Tibial artery (tissue), 4 donors: ENCODE measurements at regions not wholly inside any gene's neighbourhood (a gene's known extent, or its start where the extent isn't known, plus 50 kb on each side); places are given as distances from the start of the nearest gene placed in this dataset.
A peak's percentile ranks its signal among the peaks of the same experiment; 100 is the strongest.

Source experiments
- DNase-seq, 2 donors: peaks; one replicate each; pipeline ENCODE4 v3.0.0-alpha.2; 2019
- H3K27ac ChIP-seq, 2 donors: fragments of 200-600 bp; sonication (generic) in 1 of 2; 1 replicate in 1 of 2; 2 replicates in 1 of 2; pipeline ENCODE4 v1.5.1; 2018 to 2019; ENCODE audit warnings: mild to moderate bottlenecking in 1 of 2
- H3K27me3 ChIP-seq, 2 donors: fragments of 200-600 bp; sonication (generic) in 1 of 2; one replicate each; pipeline versions ENCODE4 v1.5.1 to v1.6.0; 2016 to 2019
- H3K36me3 ChIP-seq, 3 donors: fragments of 200-600 bp; sonication (generic) in 2 of 3; one replicate each; pipeline ENCODE4 v1.5.1; 2016 to 2019; ENCODE audit warnings: mild to moderate bottlenecking in 2 of 3
- H3K4me1 ChIP-seq, 4 donors: fragments of 200-600 bp; sonication (generic) in 2 of 4; 1 replicate in 3 of 4; 2 replicates in 1 of 4; pipeline ENCODE4 v1.5.1; 2016 to 2019
- H3K4me3 ChIP-seq, 2 donors: fragments of 200-600 bp; sonication (generic) in 1 of 2; 1 replicate in 1 of 2; 2 replicates in 1 of 2; pipeline ENCODE4 v1.5.1; 2018 to 2019; ENCODE audit warnings: mild to moderate bottlenecking in 2 of 2
- H3K9me3 ChIP-seq, 3 donors: fragments of 200-600 bp; sonication (generic) in 1 of 3; one replicate each; pipeline ENCODE4 v1.5.1; 2016 to 2019
- intact Hi-C: fragments of 100-400 bp; cut with DNase I; formaldehyde crosslinking; loops from one replicate; pipeline ENCODE4 v1.15.0; 2023; ENCODE audit warnings: low total_unique reads
- TF ChIP-seq, protein P1 (sequence below), 2 experiments: fragments of 200-600 bp in 1 of 2; fragments of 450-650 bp in 1 of 2; IDR thresholded peaks; one replicate each; pipeline ENCODE4 v1.5.1; 2017 to 2019; ENCODE audit warnings: antibody characterized with exemption in 2 of 2, mild to moderate bottlenecking in 1 of 2, moderate library complexity in 1 of 2

DNA sequence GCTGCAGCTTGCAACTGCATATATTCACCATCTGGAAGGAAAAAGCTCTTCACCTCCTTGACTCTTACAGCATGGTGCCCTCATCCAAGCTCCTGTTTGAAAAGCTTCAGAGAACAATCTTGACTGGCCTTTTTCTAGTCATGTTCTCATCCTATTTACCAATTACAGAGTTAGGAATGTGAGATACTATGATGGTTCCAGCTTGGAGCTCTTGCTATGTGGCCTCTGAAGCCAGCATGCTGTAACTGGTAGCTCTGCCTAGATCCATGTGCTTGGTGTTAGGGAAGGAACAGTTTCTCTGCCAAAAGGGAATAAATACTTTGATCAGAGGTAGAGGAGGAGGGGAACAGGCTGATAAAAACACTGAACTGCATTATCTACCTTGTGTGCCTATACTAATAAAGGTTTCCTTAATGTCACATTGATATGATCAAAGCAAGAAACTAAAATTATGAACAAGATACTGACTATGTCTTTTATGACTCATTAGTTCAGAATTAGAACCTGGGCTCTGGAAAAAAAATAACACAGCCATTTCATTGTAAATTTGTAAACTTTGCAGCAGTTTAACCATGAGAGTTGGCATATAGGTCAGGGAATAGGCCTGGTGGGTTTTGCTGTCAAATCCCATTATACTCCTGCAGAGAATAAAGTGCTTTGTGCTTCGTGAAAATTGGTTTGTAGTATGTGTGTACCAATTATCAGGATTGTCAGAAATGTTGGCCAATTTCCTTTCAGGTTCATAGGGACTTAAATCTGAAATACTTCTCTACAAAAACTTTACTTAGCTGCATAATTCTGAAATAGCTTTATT, 92.7 kb downstream of the LEPR start:
- no peak for DNase-seq
- peaks cover 0 to 28% (median 16%) of the 10 kb centered on the region in 4 donors for H3K4me1 ChIP-seq
- H3K36me3 ChIP-seq, result no peaks in the 10 kb centered on the region
- TF ChIP-seq, protein P1, sequence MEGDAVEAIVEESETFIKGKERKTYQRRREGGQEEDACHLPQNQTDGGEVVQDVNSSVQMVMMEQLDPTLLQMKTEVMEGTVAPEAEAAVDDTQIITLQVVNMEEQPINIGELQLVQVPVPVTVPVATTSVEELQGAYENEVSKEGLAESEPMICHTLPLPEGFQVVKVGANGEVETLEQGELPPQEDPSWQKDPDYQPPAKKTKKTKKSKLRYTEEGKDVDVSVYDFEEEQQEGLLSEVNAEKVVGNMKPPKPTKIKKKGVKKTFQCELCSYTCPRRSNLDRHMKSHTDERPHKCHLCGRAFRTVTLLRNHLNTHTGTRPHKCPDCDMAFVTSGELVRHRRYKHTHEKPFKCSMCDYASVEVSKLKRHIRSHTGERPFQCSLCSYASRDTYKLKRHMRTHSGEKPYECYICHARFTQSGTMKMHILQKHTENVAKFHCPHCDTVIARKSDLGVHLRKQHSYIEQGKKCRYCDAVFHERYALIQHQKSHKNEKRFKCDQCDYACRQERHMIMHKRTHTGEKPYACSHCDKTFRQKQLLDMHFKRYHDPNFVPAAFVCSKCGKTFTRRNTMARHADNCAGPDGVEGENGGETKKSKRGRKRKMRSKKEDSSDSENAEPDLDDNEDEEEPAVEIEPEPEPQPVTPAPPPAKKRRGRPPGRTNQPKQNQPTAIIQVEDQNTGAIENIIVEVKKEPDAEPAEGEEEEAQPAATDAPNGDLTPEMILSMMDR (IDR thresholded peaks at IDR 0.05), result no peak
- no peak overlapping the region for H3K27ac ChIP-seq
- no peak overlapping the region for H3K4me3 ChIP-seq
- no peaks in the 10 kb centered on the region for H3K27me3 ChIP-seq
- intact Hi-C loops, result no loop called here
- H3K9me3 ChIP-seq, result peaks cover 0 to 5% (median 0%) of the 10 kb centered on the region in 3 donors

DNA sequence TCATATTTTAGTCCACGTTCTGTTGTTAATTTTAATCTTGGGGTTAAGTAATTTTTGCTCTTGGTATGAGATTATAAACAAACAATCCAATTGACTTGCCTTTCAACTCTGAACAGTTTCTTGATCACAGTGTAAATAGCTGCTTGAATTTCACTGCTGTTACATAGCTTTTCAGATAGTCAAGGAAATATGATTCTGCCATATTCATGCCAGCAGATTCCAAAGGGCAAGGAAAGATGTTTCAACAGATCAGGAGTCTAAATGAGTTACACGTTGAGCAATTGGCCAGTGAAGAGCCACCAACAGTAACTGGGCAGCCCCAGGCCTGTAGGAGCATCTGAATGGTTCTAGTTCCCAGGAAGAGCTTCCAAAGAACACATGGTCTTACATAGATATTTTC, 93.6 kb downstream of the LEPR start:
- intact Hi-C loops, result no loop called here
- Histone ChIP-seq H3K4me1 (peaks cover 0 to 28% (median 16%) of the 10 kb centered on the region in 4 donors), H3K4me3 (no peak overlapping the region), H3K9me3 (no peaks in the 10 kb centered on the region), H3K36me3 (no peaks in the 10 kb centered on the region), H3K27me3 (no peaks in the 10 kb centered on the region), H3K27ac (no peak overlapping the region)
- TF ChIP-seq, protein P1 (IDR thresholded peaks at IDR 0.05), result no peak
- peak in 1 of 2 donors; percentile 23 for DNase-seq

DNA sequence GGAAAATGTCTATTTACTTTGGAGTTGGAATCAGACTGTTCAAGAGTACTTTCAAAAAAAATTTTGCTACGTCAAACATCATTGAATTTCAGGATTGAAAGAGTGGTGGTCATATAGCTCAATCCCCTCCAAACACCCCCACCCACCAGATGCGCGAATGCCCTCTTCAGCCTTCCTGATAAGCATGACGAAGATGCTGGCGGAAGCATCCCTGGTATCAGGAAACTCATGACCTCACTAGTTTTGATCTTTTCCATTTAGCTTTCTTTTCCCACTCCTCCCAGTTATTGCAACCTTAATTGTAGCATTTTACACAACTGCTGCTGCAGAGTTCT, 104.4 kb downstream of the LEPR start:
- Histone ChIP-seq H3K4me1 (peaks cover 0 to 33% (median 18%) of the 10 kb centered on the region in 4 donors), H3K9me3 (no peaks in the 10 kb centered on the region), H3K4me3 (peak overlapping the region; percentile 45 to 56), H3K27me3 (peaks cover 0 to 20% of the 10 kb centered on the region in 2 donors), H3K36me3 (no peaks in the 10 kb centered on the region), H3K27ac (no peak overlapping the region)
- intact Hi-C loops, result no loop called here
- TF ChIP-seq, protein P1 (IDR thresholded peaks at IDR 0.05), result no peak
- DNase-seq, result no peak

DNA sequence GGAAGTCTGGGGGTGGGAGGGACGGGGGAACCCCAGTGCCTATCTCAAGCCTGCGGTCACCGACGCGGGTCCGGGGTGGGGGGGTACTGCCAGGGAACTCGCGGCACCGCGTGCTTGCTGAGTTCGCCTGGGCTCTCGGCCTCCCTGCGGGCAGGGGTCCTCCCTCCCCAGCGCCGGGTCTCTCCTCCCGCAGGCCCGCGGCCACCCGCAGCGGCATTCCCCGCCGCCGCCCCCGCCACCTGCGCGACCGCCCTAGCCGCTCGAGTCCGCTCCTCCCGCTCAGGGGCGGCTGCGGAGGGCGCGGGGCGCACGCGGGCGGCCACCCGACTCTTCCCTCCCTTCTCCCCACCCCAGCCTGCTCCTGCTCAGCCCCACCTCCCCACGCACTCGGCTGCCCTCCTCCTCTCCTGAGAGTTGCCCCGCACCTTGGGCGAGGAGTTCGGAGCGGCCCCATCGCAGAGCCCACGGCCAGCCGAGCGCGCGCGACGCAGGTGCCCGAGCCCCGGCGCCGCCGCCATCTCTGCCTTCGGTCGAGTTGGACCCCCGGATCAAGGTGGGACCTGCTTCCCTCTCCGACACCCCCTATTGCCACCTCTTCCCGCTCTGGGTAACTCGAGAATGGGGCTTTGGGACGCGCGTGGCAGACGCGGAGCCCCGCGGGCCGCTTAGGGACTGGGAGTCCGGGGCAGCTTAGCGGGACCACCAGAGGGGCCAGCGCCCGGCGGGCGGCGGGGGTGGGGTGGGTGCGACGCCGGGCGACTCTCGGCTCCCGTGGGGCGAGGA, 105.0 kb downstream of the LEPR start:
- intact Hi-C loops, result no loop called here
- peaks cover 0 to 33% (median 18%) of the 10 kb centered on the region in 4 donors for H3K4me1 ChIP-seq
- peak in 1 of 2 donors; percentile 23 for DNase-seq

DNA sequence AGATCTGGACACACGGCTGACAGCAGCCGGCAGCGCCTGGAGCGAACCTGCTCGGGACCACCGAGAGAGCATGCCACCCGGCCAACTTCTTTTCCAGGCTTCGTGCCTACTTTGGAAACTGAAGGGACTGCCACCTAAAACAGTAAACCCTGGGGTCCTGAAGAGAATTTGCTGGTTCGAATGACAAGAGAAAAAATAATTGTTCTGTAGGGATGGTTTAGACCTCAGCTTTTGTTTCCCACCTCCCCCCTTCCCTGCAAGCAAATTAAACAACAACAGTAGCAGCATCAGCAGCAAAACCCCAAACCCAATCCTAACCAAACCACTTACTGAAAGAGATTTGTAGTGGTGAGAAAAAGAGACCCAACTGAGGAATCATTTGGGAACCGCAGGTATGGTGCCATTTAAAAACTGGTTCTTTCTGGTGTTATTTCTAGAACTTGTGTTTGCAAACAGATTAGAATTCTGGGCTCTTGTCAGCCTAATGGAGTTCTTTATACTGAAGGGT, 105.6 kb downstream of the LEPR start:
- Histone ChIP-seq H3K27ac (peak overlapping the region in 1 of 2 donors; percentile 48), H3K4me3 (peak overlapping the region; percentile 45 to 56), H3K4me1 (peaks cover 0 to 33% (median 18%) of the 10 kb centered on the region in 4 donors), H3K9me3 (no peaks in the 10 kb centered on the region), H3K36me3 (no peaks in the 10 kb centered on the region), H3K27me3 (peaks cover 0 to 20% of the 10 kb centered on the region in 2 donors)
- DNase-seq, result no peak
- intact Hi-C loops, result no loop called here
- TF ChIP-seq, protein P1 (IDR thresholded peaks at IDR 0.05), result no peak

More for the DNA sequence above, 105.0 kb downstream of the LEPR start:
- Histone ChIP-seq H3K27me3 (peaks cover 0 to 20% of the 10 kb centered on the region in 2 donors), H3K36me3 (no peaks in the 10 kb centered on the region), H3K4me3 (peak overlapping the region; percentile 45 to 56), H3K27ac (peak overlapping the region in 1 of 2 donors; percentile 48), H3K9me3 (no peaks in the 10 kb centered on the region)
- TF ChIP-seq, protein P1 (IDR thresholded peaks at IDR 0.05), result no peak
